HG03097 (cell line): ENCODE measurements at regions not wholly inside any gene's neighbourhood (a gene's known extent, or its start where the extent isn't known, plus 50 kb on each side); places are given as distances from the start of the nearest gene placed in this dataset.

Experiments
- ATAC-seq: cut with Tn5 transposase; IDR thresholded peaks from one replicate; pipeline ENCODE4 v1.9.1; 2021; ENCODE audit not compliant: unreplicated experiment, low FRiP score

- no peak for ATAC-seq
Measured at GRCh38 chr1:239723776-239724367, 337.5 kb downstream of the CHRM3 start.

GRCh38 chr1:239725371-239725770, 339.0 kb downstream of the CHRM3 start:
- no peak for ATAC-seq

- ATAC-seq: no peak
Measured at GRCh38 chr1:239725933-239726332, 339.6 kb downstream of the CHRM3 start.

GRCh38 chr1:239730378-239730777, 344.0 kb downstream of the CHRM3 start:
- ATAC-seq: no peak

- ATAC-seq: no peak
Measured at GRCh38 chr1:239731082-239731748, 344.8 kb downstream of the CHRM3 start.

GRCh38 chr1:239732770-239733169, 346.4 kb downstream of the CHRM3 start:
- no peak for ATAC-seq

GRCh38 chr1:239733995-239734394, 347.6 kb downstream of the CHRM3 start:
- ATAC-seq: no peak

GRCh38 chr1:239735111-239735510, 348.7 kb downstream of the CHRM3 start:
- no peak for ATAC-seq

- no peak for ATAC-seq
Measured at GRCh38 chr1:239736479-239736878, 350.1 kb downstream of the CHRM3 start.

- no peak for ATAC-seq
Measured at GRCh38 chr1:239739375-239739774, 352.3 kb upstream of the FMN2 start.

GRCh38 chr1:239739919-239740318, 351.8 kb upstream of the FMN2 start:
- ATAC-seq: no peak

- ATAC-seq: no peak
Measured at GRCh38 chr1:239742416-239743109, 349.1 kb upstream of the FMN2 start.

GRCh38 chr1:239744851-239745250, 346.8 kb upstream of the FMN2 start:
- ATAC-seq: no peak

- ATAC-seq: no peak
Measured at GRCh38 chr1:239755107-239755912, 336.4 kb upstream of the FMN2 start.

GRCh38 chr1:239757716-239758115, 334.0 kb upstream of the FMN2 start:
- no peak for ATAC-seq

GRCh38 chr1:239758756-239759155, 332.9 kb upstream of the FMN2 start:
- ATAC-seq: no peak

GRCh38 chr1:239761509-239761908, 330.2 kb upstream of the FMN2 start:
- no peak for ATAC-seq

GRCh38 chr1:239763850-239764249, 327.8 kb upstream of the FMN2 start:
- ATAC-seq: no peak

- ATAC-seq: no peak
Measured at GRCh38 chr1:239764546-239764945, 327.1 kb upstream of the FMN2 start.

GRCh38 chr1:239765163-239765562, 326.5 kb upstream of the FMN2 start:
- no peak for ATAC-seq

GRCh38 chr1:239771550-239771949, 320.1 kb upstream of the FMN2 start:
- ATAC-seq: no peak
